Retinal pigment epithelial cell (primary cell): ENCODE measurements at regions not wholly inside any gene's neighbourhood (a gene's known extent, or its start where the extent isn't known, plus 50 kb on each side); places are given as distances from the start of the nearest gene placed in this dataset.
A peak's percentile ranks its signal among the peaks of the same experiment; 100 is the strongest.

Experiments used
- DNase-seq: peaks from one replicate; pipeline ENCODE4 v3.0.0-alpha.2; 2010; ENCODE audit warnings: low read depth
- H3K4me3 ChIP-seq: 2 replicates; pipeline ENCODE4 v1.5.1; 2011; ENCODE audit warnings: mild to moderate bottlenecking, low read length, control low read depth, moderate library complexity
- CTCF ChIP-seq: conservative IDR thresholded peaks from 2 replicates; pipeline ENCODE4 v1.5.1; 2011; ENCODE audit warnings: low read depth, low read length, control low read depth, inconsistent platforms

- no peak for DNase-seq
- TF ChIP-seq CTCF = no peak
- no peak overlapping the region for H3K4me3 ChIP-seq
Measured at GRCh38 chr1:42043811-42044210, 109.4 kb upstream of the GUCA2B start.

GRCh38 chr1:42043182-42043581 is 110.0 kb upstream of the GUCA2B start:
- peak; percentile 19 for DNase-seq
- TF ChIP-seq CTCF = no peak
- no peak overlapping the region for H3K4me3 ChIP-seq

- H3K4me3 ChIP-seq = no peak overlapping the region
- DNase-seq = no peak
- no peak for TF ChIP-seq CTCF
Measured at GRCh38 chr1:42041031-42041430, 112.2 kb upstream of the GUCA2B start.

GRCh38 chr1:42040159-42040558 is 113.1 kb upstream of the GUCA2B start:
- no peak overlapping the region for H3K4me3 ChIP-seq
- no peak for TF ChIP-seq CTCF
- DNase-seq = no peak

GRCh38 chr1:42038261-42038660 is 114.9 kb upstream of the GUCA2B start:
- no peak overlapping the region for H3K4me3 ChIP-seq
- DNase-seq = no peak
- TF ChIP-seq CTCF = no peak

- no peak for DNase-seq
- TF ChIP-seq CTCF = no peak
- no peak overlapping the region for H3K4me3 ChIP-seq
Measured at GRCh38 chr1:42037586-42037985, 115.6 kb upstream of the GUCA2B start.

GRCh38 chr1:42037161-42037560 is 116.0 kb upstream of the GUCA2B start:
- peak; percentile 13 for DNase-seq
- no peak for TF ChIP-seq CTCF
- H3K4me3 ChIP-seq = no peak overlapping the region
